Raji (cell line): ENCODE measurements at regions not wholly inside any gene's neighbourhood (a gene's known extent, or its start where the extent isn't known, plus 50 kb on each side); places are given as distances from the start of the nearest gene placed in this dataset.

Experiments
- POLR2A ChIP-seq: IDR thresholded peaks from 2 replicates; pipeline ENCODE4 v1.6.1; 2011; ENCODE audit warnings: low read depth, low read length, control low read depth; ENCODE audit not compliant: insufficient read depth

GRCh38 chr9:79362100-79363081, 209.4 kb upstream of the TLE4 start:
- TF ChIP-seq POLR2A = no peak

GRCh38 chr9:79369676-79370075, 202.1 kb upstream of the TLE4 start:
- no peak for TF ChIP-seq POLR2A

DNA sequence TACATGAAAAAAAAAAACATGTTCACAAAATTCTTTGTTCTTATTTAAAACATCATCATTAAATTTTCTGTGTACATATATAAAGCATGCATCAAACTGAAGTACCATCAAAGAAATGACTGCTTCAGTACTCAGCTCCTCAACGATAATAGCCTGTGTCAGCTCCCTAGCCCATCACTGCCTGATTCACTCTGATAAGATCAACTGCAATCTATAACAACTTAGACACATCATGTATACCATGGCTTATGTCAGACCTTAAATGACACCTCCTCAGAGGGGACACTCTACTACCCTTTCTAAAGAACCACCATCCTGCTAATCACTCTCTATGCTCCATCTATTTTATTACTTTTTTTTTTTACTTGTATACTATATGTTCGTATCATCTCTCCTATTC, 200.5 kb upstream of the TLE4 start:
- no peak for TF ChIP-seq POLR2A

GRCh38 chr9:79371948-79372555, 199.7 kb upstream of the TLE4 start:
- TF ChIP-seq POLR2A = no peak

DNA sequence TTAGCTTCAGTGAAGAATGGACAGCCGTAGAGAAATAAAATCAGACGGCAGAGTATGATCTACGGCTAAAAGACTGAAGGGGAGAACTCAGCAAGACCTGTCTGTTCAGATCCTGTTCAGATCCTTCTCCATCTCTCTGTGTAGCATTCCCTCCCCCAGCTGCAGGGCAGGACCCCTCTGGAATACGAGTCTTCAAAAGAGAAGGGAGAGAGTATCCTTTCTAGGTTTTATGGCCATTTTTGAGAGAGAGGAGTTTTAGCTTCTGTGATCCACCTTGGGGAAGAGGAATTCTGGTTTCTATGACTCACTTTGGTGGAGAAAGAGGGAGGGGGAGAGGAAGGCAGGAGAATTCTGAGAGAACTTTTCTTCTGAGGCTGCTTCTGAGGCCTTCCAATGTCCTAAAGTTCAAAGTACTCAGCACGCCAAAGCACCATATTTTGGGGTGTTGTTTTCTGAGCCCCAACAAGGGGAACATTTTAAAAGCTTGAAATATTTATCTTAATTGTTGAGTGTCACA, 194.4 kb upstream of the TLE4 start:
- TF ChIP-seq POLR2A = no peak

DNA sequence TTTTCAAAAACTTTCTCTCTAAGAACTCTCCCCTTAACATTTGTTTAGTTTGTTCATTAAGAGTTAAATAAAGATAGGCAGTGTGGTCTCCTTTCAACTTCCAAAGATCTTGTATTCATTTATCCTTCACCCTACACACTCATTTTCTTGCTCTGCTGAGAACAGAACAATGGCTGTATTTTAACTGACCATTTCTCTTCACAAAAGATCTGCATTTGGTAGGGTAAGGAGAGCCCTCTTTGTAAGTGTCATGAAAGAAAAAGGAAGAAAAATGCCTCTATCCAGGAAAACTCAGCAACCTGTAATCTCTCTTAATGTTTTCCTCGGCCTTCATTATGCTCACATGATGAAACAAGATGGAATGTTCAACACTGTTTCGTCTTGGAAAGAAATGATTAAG, 193.7 kb upstream of the TLE4 start:
- no peak for TF ChIP-seq POLR2A

DNA sequence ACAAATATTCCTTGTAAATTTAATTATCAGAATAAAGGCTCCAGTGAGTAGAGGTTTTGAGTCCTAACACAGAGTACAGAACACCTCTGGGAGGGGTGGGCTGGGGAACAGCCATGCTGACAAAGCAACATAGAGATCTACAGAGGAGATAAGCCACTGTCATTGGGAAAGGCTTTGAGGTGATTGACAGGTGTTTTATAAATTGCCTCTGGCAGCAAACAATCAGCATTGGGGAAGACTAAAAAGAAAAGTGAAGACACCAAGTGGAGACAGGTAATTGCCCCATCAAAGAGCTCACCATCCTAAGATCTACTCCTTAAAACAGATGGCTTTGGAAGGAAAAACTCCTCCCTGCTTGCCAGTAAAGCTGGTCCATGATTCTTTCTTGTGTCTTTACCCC, 189.7 kb upstream of the TLE4 start:
- TF ChIP-seq POLR2A = no peak

DNA sequence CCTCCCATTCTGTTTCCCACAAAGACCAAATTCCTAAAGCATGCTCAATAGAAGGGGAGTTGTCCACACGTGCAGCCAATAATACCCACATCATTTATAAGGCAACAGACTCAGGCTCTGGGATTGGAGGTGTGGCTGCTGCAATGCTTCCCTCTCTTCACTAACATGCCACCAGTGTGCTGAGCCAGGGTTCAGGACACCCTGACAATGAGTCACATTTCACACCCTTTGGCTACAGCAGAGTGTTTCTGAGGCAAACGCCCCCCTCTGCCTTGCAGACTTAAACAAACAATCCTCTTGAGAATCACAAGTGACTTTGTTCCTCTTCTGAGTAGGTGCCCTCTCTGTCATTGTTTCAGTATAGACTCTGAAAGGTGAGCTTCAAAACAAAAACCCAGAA, 189.3 kb upstream of the TLE4 start:
- no peak; the same call in 1 of the 2 replicates for TF ChIP-seq POLR2A

GRCh38 chr9:79383096-79383495, 188.7 kb upstream of the TLE4 start:
- TF ChIP-seq POLR2A = no peak

DNA sequence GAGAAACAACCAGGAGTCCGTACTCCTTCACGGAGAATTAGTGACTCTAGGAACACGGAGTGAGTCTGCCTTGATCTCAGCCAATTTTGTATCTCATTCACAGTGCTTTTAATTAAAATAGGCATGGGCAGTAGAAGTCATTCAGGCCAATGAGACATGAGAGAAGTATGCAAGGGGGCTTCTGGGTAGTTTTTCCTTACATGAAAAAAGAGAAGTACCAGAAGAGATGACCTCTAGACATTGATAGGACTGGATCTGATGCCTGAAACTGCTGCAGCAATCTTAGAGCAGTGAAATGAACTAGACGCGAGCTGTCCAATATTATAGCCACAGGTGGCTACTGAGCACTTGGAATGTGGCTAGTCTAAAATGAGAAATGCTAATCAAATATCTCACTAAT, 187.7 kb upstream of the TLE4 start:
- no peak for TF ChIP-seq POLR2A

- 0 out of 2 replicates have a peak, but pooled peaks have one; percentile 14 for TF ChIP-seq POLR2A
Observed at GRCh38 chr9:79384501-79384900, 187.3 kb upstream of the TLE4 start.

DNA sequence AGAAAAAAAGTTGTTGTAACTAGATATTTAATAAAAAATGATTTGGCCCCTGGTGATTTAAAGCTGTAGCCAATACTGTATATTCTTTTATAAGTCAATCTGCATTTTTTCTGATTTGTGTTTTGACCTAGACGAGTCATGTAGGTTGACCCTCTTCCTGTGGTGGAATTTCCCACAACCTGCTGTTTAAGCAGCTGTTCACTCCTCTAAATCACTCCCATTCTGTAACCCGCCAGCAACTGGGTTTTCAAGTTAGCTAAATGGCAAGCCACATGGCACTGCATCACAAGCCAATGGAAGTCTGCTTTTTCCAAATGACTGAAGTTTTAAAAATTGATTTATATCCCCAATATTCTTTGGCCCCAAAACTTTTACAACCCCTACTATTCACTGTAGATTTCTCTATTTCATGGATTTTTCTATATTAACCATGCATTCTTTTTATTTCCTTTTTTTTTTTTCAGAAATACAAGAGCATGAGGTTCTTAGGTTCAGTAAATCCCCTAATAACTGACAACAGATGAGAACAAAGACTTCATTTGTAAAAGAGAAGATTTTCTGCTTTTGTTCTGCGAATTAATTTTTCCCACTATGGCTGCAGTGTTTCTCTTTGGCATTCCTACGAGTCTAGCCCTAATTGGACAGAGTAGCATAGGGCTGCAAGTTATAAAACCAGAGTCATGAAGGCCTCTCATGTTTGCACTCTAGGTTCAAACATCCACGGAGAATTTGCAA, 184.5 kb upstream of the TLE4 start:
- no peak for TF ChIP-seq POLR2A

GRCh38 chr9:79390077-79390698, 181.6 kb upstream of the TLE4 start:
- TF ChIP-seq POLR2A = no peak

- no peak for TF ChIP-seq POLR2A
Observed at GRCh38 chr9:79390781-79391770, 180.7 kb upstream of the TLE4 start.

- no peak for TF ChIP-seq POLR2A
Observed at GRCh38 chr9:79395228-79395627, 176.5 kb upstream of the TLE4 start.
